ENCODE measurements at regions not wholly inside any gene's neighbourhood (a gene's known extent, or its start where the extent isn't known, plus 50 kb on each side); places are given as distances from the start of the nearest gene placed in this dataset.
"Not testable (repeated sequence)": the region's sequence is repeated elsewhere in the genome, so short reads cannot be mapped to it uniquely, and the experiment has no call there.

- DNase-seq, result no peak
Observed at GRCh38 chr4:55251896-55252295, 94.1 kb upstream of the SRD5A3 start.

DNA sequence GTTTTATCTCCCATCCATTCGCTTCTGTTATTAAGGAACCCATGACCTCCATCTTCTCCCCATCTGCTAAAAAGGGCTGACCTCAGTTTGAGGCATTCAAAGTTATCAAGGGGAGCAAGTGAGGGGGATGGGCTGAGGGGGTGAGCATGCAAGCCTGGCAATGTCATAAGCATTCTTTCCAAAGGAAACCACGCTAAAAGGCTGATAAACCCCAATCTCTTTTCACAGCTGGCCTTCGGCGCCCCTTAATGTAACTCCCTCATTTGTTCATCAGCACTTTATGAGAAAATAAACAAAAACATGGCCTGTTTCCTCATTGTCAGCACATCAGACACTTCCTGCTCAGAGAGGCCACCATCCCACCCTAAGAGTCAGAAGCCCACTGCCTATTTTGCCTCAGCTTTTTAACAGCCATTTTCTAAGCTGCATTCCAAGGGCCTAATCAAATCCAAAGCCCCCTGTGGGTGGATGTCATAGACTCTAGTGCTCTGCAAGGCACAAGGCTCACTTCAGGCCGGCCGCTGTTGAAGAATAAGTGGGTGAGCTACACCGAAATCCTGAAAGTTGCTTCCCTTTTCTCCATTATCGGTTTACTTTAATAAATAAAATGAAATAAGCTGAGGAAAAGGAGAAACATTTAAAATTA is 92.0 kb upstream of the SRD5A3 start:
- no peak for DNase-seq

- no peak for DNase-seq
Observed at GRCh38 chr4:55255179-55255578, 90.9 kb upstream of the SRD5A3 start.

DNA sequence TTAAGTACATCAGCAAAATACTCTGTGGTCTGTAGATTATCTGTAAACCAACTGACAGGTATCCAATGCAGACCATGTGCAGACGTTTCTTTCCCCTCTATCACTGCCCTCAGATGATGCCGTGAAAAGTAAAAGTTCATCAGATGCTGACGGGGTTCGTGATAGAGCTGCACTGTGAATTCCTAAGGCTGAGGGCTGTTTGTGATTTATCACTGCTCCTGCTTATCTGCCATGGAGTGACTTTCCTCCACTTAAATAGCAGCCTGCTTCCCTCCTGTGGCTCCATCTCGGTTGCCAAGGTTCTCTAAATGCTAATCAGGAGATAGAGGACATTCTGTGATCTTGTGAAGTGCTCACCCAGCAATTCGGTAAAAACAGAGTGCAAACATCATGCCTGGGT is 89.3 kb upstream of the SRD5A3 start:
- no peak for DNase-seq

DNA sequence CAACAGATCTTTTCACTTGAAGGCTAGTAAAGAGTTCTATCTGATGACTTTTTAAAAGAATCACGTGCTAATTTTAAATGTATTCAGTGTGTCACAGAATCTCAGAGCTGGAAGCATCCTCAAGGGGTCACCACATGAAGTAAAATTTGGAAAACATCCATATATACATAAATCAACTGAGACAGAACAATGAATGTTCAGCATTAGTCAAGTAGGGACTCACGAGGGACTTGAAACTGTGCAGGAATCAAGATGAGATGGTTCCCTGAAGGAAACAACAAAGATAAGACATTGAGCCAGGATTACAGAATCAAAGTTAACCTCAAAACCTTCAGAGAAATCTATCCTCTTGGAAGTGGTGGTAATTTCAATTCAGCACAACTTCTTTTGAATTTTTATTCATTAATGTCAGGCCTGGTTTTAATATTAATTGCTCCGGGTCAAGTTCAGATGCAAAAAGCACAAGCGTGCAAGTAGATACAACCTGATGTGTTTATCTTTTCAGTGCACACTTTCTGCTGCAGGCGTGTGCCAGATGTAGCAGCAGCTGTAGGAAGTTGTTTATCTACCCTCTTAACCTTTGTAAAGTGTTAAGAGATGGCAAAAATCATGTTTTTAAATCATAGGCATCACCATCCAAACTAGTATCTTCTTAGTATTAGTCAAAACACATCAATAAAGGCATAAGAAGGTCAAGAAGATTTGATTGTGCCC is 87.7 kb upstream of the SRD5A3 start:
- no peak for DNase-seq

GRCh38 chr4:55259294-55259693 is 86.7 kb upstream of the SRD5A3 start:
- DNase-seq, result no peak

- DNase-seq, result no peak
Observed at GRCh38 chr4:55269470-55269869, 76.6 kb upstream of the SRD5A3 start.

GRCh38 chr4:55269995-55270394 is 76.0 kb upstream of the SRD5A3 start:
- DNase-seq, result no peak

DNA sequence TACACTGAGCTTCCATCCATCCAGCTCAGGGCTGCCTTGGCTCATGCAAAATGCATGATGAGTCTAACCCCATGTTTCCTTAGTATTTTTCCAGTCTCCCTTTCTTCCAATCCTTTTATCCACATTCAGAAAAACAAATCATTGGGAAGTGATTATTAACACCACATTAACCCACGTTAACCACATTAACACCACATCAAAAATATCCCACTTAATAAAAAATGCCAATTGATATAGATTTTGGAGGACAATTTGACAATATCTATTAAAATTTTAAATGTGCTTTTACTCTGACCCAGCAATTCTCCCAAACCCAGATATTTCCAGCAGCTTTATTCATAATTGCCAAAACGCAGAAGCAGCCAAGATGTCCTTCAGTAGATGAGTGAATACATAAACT is 75.6 kb upstream of the SRD5A3 start:
- DNase-seq, result no peak

GRCh38 chr4:55272102-55272501 is 73.9 kb upstream of the SRD5A3 start:
- DNase-seq, result no peak

GRCh38 chr4:55272589-55272988 is 73.5 kb upstream of the SRD5A3 start:
- DNase-seq, result no peak

DNA sequence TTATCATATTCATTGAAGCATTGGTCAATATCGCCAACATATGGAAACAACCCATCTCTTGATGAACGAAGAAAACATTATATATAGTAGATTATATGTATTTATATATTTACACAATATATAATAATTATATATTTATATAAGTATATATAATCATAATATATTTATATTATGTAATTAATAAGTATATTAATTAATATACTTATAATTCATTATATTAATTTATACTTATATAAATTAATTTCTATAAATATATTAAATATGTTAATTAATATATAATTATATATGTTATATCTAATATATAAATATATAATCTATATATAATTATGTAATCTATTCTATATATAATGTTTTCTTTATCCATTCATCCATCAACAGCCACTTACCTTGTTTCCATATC is 69.0 kb upstream of the SRD5A3 start:
- no peak for DNase-seq

DNA sequence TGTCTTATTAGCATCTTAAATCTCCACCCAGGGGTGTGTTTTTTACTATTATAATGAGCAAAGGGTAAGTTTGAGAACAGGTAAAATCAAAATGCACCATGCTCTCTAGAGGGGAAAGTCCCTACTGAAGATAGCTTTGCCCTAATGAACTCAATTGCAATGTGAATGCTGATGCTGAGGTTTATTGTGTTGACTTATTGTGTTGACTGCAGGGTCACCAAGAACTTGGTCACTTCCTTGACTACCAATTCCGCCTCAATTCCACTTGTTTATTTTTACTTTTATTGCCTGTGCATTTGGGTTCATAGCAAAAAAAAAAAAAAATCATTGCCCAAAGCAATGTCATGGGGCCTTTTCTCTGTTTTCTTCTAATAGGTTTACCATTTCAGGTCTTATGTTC is 67.7 kb upstream of the SRD5A3 start:
- DNase-seq, result no peak

- DNase-seq, result not testable (repeated sequence)
Observed at GRCh38 chr4:55280474-55280873, 65.6 kb upstream of the SRD5A3 start.

DNA sequence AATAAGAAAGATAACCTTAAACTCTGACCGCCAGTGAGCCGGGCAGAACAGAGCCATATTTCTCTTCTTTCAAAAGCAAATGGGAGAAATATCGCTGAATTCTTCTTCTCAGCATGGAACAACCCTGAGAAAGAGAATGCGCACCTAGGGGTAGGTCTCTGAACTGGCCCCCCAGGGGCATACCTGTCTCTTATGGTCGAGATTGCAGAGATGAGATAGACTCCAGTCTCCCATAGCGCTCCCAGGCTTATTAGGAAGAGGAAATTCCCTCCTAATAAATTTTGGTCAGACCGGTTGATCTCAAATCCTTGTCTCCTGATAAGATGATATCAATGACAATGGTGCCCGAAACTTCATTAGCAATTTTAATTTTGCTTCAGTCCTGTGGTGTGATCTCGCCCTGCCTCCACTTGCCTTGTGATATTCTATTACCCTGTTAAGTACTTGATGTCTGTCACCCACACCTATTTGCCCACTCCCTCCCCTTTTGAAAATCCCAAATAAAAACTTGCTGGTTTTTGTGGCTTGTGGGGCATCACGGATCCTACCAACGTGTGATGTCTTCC is 64.8 kb upstream of the SRD5A3 start:
- not testable (repeated sequence) for DNase-seq

DNA sequence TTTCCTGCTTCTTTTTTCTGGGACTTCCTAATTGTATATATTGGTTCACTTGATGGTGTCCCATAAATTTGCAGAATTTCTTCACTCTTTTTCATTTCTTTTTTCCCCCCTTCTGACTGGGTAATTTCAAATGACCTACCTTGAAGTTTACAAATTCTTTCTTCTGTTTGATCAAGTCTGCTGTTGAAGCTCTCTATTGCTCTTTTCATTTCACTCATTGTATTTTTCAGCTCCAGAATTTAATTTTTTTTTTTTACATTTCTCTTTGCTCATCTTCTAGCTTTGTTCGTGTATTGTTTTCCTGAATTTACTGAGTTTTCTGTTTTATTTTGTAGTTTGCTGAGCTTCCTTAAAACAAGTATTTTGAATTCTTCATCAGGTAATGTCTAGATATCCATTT is 61.7 kb upstream of the SRD5A3 start:
- DNase-seq, result no peak

DNA sequence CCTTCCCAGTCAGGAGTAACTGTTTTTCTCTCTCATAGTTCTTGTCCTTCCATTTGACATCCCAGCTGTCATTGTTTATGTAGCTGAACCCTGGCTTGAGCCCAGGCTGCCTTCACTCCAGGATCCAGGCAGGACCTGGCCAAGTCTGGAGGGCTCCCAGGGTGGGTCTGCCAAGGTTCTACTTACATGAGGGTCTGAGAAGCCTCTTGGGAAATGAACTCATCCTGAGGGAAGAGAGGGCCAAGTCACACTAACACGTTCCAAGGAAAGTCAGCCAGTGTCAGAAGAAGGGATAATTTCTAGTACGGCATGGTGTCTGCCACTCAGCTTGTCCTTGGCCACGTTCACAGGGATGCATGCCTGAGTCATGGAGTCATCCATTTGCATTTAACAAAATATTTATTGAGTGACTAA is 54.8 kb upstream of the SRD5A3 start:
- no peak for DNase-seq

- DNase-seq, result no peak
Observed at GRCh38 chr4:55296096-55296495, 49.9 kb upstream of the SRD5A3 start.

Measured in CD4-positive, alpha-beta T cell treated with Interleukin-17A for 4 hours (primary cell).